NCI-H1105 treated with DMSO at 0.1 percent for 48 hours (cell line): ENCODE measurements at regions not wholly inside any gene's neighbourhood (a gene's known extent, or its start where the extent isn't known, plus 50 kb on each side); places are given as distances from the start of the nearest gene placed in this dataset.

Experiments used
- DNase-seq: peaks from one replicate; lab custom pipeline; 2025; lab: John Stamatoyannopoulos, UW

- no peak for DNase-seq
These were observed 77.6 kb downstream of the PCDH1 start for GRCh38 chr5:141800617-141801016.

DNA sequence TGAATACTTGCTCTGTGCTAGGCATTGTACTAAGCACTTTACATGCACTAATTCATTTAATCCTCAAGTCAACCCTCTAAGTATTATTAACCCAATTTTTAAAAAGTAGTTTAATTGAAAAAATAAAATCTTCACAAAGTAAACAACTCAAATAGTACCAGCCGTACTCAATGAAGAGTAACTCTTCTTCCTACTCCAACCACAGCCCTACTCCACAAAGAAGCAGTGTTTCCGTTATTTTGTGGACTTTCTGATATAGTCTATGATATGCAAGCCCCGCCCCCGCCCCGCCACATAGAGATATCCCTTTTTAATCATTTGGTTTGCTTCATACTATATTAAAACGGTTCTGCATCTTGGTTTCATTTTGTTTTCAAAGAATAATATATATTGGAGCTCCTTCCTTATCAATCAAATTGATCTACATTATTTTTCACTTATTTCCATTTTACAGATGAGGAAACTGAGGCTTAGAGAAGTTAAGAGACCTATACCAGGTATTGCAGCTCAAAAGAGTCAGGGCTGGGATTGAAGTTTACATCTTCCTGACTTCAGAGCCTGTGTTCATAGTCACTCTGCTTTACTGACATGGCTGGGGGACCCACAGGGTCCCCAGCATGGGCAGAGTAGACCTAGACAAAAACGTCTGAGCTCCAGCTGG, 78.6 kb downstream of the PCDH1 start:
- no peak for DNase-seq

- DNase-seq = no peak
These were observed 80.8 kb downstream of the PCDH1 start for GRCh38 chr5:141797425-141797824.

DNA sequence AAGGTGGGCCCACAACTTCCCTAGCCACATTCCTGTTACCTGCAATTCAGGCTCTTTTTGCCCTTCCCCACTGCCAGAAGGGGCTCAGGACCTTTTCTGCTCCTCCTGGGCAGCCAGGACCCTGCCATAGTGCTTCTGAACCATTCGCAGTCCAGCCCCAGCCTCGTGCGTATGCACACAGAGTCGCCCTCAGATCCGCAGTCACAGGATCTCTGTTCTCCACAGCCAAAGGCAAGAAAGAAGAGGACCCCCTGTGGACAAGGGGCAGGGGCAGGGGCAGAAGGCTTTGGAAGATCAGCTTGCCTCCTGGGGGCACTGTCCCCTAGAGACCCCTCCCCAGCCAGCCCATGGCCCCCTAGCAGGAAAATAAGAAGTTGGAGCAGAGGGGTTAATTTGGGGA, 82.8 kb downstream of the PCDH1 start:
- no peak for DNase-seq

GRCh38 chr5:141793881-141794280, 84.3 kb downstream of the PCDH1 start:
- no peak for DNase-seq

DNA sequence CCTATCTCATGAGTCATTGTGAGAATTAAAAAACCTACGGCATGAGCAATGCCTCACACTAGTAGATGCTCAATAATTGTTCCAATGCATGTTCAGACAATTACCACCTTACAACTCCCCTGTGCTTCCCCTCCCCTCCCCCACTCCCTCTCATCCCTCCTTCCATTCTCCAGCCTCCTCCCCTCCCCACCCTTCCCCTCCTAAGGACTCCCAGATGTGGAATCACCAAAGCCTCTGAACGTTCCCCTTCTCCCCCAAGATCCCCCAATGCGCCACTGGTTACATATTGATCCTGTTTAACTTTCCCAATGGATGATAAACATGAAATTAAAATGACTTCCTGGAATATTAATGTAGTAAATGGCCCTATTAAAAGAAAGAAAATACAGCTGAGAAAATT, 84.8 kb downstream of the PCDH1 start:
- no peak for DNase-seq

DNA sequence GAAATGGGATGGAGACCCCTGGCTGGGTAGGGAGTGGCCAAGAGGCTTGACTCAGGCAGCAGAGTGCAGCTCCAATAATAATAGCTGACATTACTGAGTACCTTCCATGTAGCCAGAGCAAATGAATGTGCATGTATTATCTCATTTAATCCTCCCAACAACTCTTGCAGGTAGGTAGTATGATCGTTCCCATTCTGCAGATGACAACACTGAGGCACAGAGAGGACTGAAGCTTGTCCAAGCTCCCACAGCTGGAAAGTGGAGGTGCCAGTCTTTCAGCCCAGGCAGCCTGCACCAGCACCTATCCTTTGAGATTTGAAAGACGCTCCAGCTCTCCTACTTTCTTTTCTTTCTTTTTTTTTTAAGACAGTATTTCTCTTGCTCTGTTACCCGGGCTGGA, 87.6 kb downstream of the PCDH1 start:
- DNase-seq = no peak

GRCh38 chr5:141789330-141789729, 88.9 kb downstream of the PCDH1 start:
- DNase-seq = no peak

DNA sequence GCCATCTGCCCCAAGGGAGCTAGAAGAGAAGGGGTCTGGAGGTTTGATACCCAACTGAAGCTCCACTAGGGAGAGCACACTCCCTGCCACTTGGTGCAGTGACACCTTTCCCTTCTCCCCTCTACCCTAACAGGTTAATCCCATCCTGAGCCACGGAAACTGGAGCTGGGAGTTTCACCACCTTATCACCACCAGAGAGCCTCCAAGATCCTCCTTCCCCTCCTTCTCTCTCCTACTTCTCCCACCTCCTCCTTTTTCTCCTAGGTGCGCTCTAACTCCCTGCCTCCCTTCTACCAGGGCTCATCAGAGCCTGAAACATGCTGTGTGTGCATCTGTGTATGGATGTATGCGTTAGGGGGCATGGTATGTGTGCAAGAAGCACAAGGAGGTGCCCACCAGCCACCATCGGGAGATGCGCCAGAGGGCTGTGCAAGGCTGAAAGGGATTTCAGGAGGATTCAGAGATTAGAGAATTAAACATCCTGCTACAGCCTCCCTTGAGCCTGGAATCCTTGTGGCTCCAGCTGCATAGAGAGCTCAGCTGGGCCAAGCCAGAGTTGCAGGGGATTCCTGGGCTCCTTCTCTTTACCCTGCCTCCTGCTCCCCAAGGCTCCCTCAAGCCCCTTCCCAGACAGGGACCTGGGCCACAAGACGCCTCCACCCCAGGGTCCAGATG, 89.8 kb downstream of the PCDH1 start:
- no peak for DNase-seq

- no peak for DNase-seq
These were observed 90.8 kb downstream of the PCDH1 start for GRCh38 chr5:141787376-141787775.

- DNase-seq = no peak
These were observed 91.5 kb downstream of the PCDH1 start for GRCh38 chr5:141786700-141787099.

DNA sequence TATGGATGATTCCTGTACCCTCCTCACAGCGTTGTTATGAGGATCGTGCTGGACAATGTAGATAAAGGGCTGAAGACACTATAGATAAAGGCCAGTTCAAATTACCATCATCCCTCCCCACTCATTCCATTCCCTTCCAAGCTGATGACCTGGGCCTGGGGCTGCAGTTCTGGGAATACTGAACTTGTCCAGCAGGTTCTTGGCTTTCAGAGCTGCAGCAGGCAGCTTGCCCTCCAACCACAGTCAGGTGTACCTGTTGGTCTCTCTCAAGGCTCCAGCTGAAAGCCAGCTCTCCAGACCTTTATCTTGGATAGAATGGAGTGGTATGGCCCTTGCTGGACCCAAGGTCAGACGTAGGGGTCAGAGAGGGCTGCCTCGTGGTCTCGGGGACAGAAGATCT, 92.5 kb downstream of the PCDH1 start:
- DNase-seq = no peak

DNA sequence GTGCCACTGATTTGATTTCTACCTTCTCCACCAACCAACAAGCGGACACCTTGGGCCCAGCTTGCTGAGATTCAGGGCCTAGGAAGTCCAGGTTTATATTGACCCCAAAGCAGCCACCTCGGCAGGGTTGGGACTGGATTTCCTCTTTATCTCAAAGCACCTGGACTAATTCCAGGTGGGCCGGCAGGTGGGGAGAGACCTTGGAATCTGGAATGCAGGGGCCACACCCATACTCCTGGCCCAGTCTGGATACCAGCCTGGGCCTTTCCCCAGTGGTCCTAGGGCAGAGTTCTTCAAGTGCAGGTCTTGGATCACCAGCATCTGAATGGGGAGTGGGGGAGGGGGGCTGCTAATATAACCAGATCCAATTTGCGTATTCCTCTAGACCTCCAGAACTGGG, 93.1 kb downstream of the PCDH1 start:
- no peak for DNase-seq

DNA sequence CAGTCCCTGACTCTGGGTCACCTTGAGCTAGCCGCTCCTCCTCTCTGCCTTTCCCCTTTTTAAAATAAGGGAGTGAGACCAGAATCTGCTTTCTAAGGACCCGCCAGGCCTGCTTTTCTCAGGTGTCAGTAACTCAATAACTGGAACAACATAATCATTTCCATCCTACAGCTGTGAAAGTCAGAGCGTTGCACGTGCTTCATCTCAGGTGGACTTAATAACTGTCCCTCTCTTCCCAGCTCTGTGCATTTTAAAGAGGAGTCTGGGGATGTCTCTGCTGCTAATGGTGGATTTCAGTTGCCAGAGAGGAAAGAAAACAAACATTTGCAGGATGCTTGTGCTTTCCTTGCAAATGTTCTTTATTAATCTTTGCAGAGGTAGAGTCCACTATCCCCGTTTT, 93.7 kb downstream of the PCDH1 start:
- DNase-seq = no peak

- DNase-seq = no peak
These were observed 94.3 kb downstream of the PCDH1 start for GRCh38 chr5:141783947-141784296.

DNA sequence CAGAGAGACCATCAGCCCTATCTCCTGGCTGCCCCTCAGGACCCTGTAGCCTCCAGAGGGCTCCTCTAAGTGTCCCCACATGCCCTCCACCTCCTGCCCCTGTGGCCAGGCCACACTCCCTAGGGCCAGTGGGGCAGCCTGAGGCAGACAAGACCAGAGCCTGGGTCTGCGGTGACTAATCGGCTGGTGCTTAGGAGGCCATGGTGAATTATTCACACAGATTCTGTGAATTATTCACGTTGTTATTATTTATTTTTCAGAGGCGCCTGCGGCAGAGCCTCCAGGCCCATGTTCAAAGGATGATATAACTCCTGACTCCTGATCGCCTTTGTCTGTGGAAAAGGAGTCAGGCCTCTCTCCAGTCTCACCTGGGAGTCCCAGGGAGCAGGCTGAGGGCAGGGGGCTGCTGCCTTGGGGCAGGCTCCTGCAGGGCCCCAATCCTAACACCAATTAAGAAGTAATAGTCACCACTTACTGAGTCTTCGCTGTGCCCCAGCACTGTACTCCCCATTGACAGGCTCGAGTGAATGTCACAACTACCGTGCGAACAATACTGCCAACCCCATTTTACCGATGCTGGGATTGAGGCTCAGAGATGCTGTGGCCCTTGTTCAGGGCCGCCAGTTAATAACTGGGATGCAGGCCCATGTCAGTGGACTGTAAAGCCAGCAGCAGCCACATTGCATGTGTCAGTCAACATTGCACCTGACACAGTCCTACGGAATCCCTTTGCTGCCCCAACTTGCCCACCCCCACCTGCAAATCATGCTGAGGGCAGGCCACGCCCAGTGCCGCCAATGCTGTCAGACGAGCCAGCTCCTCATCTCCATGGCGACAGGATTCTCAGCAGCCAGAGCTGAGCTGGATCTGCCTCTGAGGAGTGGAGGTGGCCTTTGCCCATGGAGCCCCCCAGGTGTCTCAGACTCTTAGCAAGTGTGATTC, 94.9 kb downstream of the PCDH1 start:
- no peak for DNase-seq

- DNase-seq = no peak
These were observed 96.3 kb downstream of the PCDH1 start for GRCh38 chr5:141781910-141782309.

DNA sequence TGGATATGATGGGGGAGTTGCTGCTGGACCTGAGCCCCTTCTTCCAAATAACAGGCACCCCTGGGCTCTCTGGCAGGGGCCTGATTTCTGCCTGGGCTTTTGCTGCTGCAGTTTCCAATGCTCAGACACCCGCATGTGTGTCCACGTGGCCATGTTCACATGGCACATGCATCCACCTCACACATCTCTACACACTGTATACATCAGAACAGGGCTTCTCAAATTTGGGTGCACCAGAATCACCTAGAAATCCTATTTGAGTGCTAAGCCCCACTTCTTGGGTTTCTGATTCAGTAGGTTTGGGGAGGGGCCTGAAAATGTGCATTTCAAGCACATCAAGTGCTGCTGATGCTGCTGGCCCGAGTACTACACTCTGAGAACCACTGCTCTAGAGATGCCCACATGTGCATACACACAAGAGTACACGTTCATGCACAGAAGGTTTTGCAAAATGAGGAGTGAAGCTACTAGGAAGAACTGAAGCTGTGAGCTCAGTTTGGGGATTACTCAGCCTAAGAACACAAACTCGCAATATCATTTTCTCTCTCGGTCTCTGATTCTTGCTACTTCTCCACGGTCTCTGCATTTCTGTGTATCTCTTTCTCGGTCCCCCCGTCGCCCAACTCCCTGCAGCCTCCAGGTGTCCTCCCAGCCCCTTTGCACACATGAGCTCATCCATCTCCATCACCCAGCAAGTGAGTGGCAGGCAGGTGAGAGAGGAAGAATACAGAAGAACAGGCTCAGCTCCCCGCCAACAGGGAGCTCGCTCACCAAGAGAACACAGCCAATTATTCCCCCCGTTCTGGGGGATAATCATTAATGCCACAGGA, 97.0 kb downstream of the PCDH1 start:
- no peak for DNase-seq

- no peak for DNase-seq
These were observed 97.8 kb downstream of the PCDH1 start for GRCh38 chr5:141780240-141780951.

DNA sequence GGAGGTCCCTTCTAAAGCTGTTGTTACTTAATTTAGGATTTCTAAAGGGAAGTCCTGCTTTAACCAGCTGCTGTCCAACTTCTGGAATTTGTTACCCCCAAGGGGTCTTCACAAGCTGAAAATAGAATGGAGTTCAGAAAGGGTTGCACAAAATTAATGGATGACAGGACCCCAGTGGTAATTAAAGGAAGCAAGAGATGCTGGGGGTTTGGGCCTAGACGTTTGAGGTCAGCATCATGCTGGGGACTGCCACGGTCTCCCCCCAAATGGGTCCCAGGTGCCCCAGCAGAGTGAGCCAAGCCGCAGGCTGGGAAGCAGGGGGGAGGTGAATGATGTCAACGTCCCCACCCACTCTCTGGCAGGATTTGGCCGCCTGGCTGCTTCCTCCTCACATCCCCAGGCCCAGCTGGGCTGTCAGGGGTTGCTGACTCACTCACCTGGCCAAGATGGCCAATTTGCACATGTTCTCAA, 97.5 kb upstream of the ARAP3 start:
- no peak for DNase-seq

- no peak for DNase-seq
These were observed 96.7 kb upstream of the ARAP3 start for GRCh38 chr5:141778683-141779082.
